Breast epithelium (tissue), 3 donors: ENCODE measurements at regions not wholly inside any gene's neighbourhood (a gene's known extent, or its start where the extent isn't known, plus 50 kb on each side); places are given as distances from the start of the nearest gene placed in this dataset.

Experiments used
- POLR2A ChIP-seq: fragments of 450-650 bp; IDR thresholded peaks from one replicate; pipeline ENCODE4 v1.6.1; 2016; ENCODE audit warnings: antibody characterized with exemption, mild to moderate bottlenecking, moderate library complexity
- POLR2AphosphoS5 ChIP-seq, 3 donors: sonication (generic); formaldehyde crosslinking; IDR thresholded peaks; one replicate each; pipeline ENCODE4 v1.6.1; 2017; ENCODE audit warnings: antibody characterized with exemption in 3 of 3
- TF ChIP-seq, protein P1 (sequence below), 3 donors: fragments of 450-650 bp; IDR thresholded peaks; one replicate each; pipeline ENCODE4 v1.5.1; 2016 to 2017; ENCODE audit warnings: antibody characterized with exemption in 3 of 3, mild to moderate bottlenecking in 3 of 3, moderate library complexity in 3 of 3

DNA sequence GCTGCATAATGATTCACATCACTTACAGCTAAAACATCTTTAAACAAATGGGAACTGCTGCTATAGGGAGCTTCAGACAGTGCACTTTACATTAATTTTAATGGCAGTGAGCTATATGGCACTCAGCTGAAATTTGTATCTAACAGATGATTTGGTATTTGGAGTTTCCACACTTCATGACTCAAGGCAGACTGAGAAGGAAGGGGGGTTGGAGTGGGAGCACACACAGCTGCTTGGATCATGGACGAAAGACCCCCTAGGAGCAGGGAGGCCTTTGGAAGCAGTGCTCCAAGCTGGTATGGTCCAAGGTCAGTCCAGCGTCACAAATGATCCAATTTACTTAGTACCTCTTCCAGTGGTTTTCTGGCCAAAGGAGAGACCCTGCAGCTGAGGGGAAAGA is 389.7 kb downstream of the FUT8 start:
- TF ChIP-seq, protein P1, sequence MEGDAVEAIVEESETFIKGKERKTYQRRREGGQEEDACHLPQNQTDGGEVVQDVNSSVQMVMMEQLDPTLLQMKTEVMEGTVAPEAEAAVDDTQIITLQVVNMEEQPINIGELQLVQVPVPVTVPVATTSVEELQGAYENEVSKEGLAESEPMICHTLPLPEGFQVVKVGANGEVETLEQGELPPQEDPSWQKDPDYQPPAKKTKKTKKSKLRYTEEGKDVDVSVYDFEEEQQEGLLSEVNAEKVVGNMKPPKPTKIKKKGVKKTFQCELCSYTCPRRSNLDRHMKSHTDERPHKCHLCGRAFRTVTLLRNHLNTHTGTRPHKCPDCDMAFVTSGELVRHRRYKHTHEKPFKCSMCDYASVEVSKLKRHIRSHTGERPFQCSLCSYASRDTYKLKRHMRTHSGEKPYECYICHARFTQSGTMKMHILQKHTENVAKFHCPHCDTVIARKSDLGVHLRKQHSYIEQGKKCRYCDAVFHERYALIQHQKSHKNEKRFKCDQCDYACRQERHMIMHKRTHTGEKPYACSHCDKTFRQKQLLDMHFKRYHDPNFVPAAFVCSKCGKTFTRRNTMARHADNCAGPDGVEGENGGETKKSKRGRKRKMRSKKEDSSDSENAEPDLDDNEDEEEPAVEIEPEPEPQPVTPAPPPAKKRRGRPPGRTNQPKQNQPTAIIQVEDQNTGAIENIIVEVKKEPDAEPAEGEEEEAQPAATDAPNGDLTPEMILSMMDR (IDR thresholded peaks at IDR 0.05), result no peak
- TF ChIP-seq POLR2A (no peak), POLR2AphosphoS5 (IDR thresholded peaks at IDR 0.05) (no peak)
